Neural cell (in vitro differentiated cells): ENCODE measurements at regions not wholly inside any gene's neighbourhood (a gene's known extent, or its start where the extent isn't known, plus 50 kb on each side); places are given as distances from the start of the nearest gene placed in this dataset.

Source experiments
- EP300 ChIP-seq: fragments of 450-650 bp; conservative IDR thresholded peaks from 2 replicates; pipeline ENCODE4 v1.6.1; 2014; ENCODE audit warnings: antibody characterized with exemption, mild to moderate bottlenecking, moderate library complexity; ENCODE audit not compliant: poor library complexity, severe bottlenecking
- POLR2AphosphoS5 ChIP-seq: IDR thresholded peaks from 2 replicates; pipeline ENCODE4 v1.6.1; 2012
- TAF1 ChIP-seq: IDR thresholded peaks from 2 replicates; pipeline ENCODE4 v1.6.1; 2012; ENCODE audit warnings: low read depth
- TF ChIP-seq, protein P1 (sequence below): fragments of 450-650 bp; IDR thresholded peaks from 2 replicates; pipeline ENCODE4 v1.5.1; 2014; ENCODE audit warnings: antibody characterized with exemption, mild to moderate bottlenecking, moderate library complexity; ENCODE audit not compliant: poor library complexity, severe bottlenecking

- TF ChIP-seq, protein P1, sequence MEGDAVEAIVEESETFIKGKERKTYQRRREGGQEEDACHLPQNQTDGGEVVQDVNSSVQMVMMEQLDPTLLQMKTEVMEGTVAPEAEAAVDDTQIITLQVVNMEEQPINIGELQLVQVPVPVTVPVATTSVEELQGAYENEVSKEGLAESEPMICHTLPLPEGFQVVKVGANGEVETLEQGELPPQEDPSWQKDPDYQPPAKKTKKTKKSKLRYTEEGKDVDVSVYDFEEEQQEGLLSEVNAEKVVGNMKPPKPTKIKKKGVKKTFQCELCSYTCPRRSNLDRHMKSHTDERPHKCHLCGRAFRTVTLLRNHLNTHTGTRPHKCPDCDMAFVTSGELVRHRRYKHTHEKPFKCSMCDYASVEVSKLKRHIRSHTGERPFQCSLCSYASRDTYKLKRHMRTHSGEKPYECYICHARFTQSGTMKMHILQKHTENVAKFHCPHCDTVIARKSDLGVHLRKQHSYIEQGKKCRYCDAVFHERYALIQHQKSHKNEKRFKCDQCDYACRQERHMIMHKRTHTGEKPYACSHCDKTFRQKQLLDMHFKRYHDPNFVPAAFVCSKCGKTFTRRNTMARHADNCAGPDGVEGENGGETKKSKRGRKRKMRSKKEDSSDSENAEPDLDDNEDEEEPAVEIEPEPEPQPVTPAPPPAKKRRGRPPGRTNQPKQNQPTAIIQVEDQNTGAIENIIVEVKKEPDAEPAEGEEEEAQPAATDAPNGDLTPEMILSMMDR, result no peak
- TF ChIP-seq POLR2AphosphoS5 (no peak), TAF1 (no peak), EP300 (no peak)
Measured at GRCh38 chrX:6283826-6284225, 55.2 kb upstream of the NLGN4X start.
